A673 (cell line): ENCODE measurements at regions not wholly inside any gene's neighbourhood (a gene's known extent, or its start where the extent isn't known, plus 50 kb on each side); places are given as distances from the start of the nearest gene placed in this dataset.

Experiments used
- EZH2 ChIP-seq: fragments of 200-600 bp; sonication (generic); IDR thresholded peaks from 2 replicates; pipeline ENCODE4 v1.6.1; 2017; ENCODE audit warnings: borderline replicate concordance, low read depth, mild to moderate bottlenecking, mixed read lengths, antibody characterized with exemption, low read length; ENCODE audit not compliant: poor library complexity, severe bottlenecking
- TF ChIP-seq, protein P1 (sequence below): fragments of 300-800, 200-600 bp; sonication (generic); conservative IDR thresholded peaks from 2 replicates; pipeline ENCODE4 v1.5.1; 2017; ENCODE audit warnings: low read depth, mild to moderate bottlenecking, antibody characterized with exemption, low read length, moderate library complexity, mixed read lengths

DNA sequence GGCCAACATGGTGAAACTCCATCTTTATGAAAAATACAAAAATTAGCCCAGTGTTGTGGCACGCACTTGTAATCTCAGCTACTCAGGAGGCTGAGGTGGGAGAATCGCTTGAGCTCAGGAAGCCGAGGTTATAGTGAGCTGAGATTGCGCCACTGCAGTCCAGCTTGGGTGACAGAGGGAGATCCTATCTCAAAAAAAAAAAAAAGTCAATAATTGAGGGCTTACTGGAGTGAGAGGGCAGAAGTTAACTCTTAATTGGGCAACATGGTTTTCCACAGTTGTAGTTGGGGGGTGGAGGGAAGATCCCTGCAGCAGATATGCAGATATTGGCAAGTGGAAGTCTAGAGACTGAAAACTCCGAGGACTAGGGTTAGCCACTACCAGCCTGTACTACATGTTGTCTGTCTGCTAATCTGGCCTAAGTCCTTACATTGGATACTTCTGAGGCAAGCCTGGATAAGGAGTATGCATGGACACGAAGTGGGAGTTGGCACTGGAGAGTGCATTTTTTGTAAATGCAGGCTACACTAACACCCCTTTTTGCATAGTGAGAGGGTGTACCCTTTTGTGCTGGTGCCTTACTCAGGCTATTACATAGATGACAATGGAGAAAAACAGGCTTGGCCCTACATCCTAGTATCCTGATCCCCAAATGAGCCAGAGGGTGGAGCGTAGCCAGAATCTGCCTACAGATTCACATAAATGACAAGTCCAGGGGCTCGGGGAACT, 89.0 kb upstream of the NIPBL start:
- TF ChIP-seq, protein P1, sequence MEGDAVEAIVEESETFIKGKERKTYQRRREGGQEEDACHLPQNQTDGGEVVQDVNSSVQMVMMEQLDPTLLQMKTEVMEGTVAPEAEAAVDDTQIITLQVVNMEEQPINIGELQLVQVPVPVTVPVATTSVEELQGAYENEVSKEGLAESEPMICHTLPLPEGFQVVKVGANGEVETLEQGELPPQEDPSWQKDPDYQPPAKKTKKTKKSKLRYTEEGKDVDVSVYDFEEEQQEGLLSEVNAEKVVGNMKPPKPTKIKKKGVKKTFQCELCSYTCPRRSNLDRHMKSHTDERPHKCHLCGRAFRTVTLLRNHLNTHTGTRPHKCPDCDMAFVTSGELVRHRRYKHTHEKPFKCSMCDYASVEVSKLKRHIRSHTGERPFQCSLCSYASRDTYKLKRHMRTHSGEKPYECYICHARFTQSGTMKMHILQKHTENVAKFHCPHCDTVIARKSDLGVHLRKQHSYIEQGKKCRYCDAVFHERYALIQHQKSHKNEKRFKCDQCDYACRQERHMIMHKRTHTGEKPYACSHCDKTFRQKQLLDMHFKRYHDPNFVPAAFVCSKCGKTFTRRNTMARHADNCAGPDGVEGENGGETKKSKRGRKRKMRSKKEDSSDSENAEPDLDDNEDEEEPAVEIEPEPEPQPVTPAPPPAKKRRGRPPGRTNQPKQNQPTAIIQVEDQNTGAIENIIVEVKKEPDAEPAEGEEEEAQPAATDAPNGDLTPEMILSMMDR, result no peak
- TF ChIP-seq EZH2, result no peak
